Activated CD4-positive, alpha-beta T cell treated with anti-CD3 and anti-CD28 coated beads for 4 hours (primary cell): ENCODE measurements at regions not wholly inside any gene's neighbourhood (a gene's known extent, or its start where the extent isn't known, plus 50 kb on each side); places are given as distances from the start of the nearest gene placed in this dataset.

ENCODE experiments used
- DNase-seq, 2 donors: peaks; one replicate each; pipeline ENCODE4 v3.0.0-alpha.2; 2020

DNA sequence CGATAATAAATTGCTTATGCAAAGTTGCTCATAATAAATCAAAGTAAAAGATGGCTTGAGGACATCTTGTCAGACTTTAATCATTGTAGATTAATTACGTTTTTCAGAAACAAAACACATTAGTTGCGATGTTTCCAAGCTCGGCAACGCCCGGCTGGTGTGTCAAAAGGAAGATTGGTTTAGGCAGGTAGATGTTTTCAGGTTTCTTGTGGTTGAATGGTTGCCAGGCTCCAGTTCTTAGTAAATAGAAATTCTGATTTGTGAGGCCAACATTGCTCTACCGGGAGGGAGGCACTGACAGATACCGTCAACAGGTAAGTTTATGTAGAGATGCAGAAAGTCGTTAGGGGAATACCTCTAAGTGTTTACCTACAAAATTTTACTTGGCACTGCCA lies 280.3 kb downstream of the NPR3 start:
- no peak for DNase-seq

DNA sequence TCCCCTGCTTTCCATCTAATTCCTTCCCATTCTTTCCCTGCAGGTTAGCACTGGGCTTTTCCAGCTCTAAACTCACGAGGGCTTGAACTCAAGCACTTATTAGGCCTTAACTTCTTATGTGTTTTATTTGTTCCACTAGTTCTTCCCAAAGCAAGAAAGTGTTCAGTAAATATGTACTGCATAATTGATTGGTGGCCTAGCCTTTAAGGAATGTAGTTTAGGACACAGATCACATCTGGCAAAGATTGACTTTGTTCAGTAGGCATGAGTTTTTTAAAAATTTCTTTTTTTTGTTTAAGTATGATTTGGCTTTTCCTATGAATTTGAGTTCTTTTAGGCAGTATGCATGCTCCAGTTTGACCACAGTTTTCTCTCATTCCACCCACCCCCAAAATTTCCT lies 285.2 kb downstream of the NPR3 start:
- no peak for DNase-seq

DNA sequence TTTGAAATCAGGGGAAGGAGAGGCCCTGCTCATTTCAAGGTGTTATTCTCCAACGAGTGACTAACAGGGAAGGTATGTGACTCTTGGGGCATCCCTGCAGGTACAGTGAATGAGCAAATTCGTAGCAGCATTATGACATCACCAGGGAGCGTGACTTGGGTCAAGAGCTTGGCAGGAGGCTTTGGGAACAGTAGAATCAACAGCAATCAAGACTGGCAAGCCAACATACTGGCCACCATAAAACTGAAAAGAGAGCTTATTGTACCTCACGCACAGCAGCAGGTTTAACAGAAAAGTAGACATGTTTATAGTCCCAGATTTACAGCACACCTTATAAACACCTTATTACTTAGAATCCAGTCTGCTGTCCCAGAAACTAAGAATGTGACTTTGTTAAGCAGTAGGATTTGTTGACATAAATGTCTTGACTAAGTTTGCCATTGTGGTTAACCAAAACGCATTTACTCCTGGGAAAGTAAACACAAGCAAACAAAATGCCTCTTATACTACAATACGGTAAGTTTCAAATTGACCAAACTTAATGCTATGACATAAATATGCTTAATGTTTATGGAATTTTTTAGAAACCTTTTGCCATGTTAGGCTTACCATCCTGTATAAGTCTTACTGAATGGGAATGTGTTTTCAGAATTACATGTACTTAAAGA lies 297.8 kb downstream of the NPR3 start:
- DNase-seq: no peak

DNA sequence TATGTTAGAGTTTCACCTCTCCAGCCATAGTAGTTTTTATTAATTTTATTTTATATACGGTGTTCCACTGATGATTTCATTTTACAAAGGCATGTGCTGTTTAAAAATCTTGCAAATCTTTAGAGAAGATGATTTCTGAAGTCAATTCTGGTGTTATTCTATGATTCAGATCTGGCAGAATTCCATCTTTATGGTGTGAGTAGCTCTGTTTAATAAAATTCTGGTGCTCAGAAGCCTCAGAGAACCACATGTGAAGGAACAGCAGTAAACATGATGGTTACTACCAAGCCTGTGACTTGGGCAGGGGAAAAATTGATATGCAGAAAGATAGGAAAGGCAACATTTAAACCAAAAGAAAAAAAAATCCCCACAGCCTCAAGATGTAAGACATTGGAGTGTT lies 299.7 kb downstream of the NPR3 start:
- DNase-seq: no peak

DNA sequence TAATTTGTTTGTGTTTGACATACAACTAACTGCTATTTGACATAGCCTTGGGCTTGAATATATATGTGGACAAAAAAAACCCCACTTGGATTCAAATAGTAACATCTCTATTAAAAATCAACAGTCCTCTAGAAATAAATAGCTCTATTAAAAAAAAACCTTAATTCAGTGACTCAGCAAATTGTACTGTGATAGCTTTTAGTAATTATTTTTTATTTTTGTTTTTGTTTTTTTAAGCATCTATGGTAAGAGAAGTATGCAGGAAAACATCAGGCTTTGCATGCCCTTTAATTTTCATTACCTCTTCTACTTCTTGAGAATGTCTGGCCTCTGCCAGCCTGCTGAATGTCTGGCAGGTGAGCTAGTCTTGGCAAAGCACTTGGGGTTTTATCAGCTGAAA lies 300.7 kb downstream of the NPR3 start:
- no peak for DNase-seq

DNA sequence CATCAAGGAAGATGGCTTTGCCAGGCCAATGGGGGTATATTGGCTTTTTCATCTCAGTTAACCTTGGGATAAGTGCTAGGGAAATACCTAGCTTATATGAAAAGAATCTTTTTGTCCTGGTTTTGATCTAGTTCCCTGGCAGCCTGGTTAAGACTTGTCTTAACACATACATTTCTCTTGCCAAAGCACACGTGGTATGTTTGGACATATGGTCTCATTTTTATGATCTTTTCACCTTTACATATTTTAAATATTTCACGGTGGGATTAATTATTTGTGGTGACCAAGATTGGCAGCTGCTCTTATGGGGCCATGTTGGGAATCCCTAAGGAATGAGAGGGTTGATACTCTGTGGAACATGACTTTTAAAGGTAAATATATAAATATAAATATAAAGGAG lies 312.5 kb downstream of the NPR3 start:
- DNase-seq: no peak

DNA sequence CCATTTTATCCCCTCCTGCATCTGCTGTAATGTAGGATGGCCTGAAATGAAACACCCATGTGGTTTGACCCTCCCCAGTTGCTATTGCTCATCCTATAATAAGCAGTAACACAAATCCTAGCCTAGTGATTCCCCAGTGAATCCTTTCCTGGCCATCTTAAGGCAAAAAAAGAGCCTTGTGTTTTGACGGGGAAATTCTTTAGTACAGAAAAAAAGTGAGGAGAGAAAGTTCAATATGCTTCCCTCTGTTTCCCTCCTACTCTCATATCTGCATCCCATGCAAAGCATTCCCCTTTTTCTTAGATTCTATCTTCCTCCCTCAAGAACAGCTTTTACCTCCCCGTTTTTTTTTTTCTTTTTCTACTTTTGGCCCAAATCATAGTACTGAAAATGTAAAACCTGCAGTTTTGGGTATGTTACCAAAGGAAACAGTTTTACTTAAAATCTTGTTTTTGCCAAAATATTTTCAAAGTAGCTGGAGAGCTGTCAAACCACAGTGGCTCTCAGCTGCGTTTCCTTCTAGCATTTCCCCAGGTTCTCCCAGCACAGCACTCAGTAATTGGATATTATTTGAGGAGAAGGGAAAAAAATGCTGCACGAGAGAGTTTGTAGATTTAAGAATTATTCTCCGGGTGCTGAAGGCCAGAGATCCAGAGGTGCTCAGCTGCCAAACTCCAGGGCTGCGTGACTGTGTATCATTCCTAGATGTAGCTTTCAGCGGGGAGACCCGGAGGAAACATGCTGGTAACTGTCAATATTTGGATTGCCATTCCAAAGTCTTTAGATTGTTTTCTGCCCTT lies 321.4 kb downstream of the NPR3 start:
- no peak for DNase-seq

GRCh38 chr5:33033516-33033915 lies 322.4 kb downstream of the NPR3 start:
- DNase-seq: no peak

DNA sequence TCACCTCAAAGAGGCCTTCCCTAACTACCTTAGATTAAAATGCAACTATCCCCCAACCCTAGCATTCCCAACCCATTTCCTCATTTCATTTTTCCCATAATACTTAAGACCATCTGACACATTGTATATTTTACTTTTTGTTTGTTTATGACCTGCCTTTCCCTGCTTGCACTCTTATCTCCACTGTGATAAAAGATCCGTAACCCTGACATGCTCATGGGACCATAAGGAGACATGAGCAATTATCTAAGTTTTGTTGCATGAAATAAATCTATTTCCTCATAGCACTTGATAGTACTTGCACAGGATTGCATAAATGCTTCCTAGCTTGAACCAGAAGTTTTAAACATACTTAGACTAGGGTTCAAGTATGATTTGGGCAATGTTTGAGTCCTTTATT lies 323.7 kb downstream of the NPR3 start:
- DNase-seq: no peak

DNA sequence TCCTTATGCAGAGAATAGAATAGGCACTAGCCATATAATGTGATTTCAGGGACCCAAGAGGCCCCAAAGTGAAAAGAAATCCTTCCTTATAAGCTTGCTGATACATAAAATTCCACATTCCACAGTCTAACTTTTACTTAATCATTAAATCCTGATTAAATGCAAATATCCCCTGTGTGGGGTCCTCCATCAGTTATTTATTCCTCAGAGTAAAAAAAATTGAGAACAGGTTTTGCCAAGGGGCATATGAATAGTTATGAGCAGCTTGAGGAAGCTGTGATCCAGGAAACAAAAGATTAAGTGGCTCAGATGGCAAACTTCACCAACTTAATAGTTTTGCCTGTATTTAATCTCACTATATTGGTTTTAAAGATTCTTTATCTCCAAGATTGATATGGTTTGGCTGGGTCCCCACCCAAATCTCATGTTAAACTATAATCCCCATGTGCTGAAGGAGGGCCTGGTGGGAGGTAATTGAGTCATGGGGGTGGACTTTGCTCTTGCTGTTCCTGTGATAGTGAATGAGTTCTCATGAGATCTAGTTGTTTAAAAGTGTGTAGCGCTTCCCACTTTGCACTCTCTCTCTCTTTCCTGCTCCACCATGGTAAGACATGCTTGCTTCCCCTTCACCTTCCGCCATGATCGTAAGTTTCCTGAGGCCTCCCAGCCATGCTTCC lies 324.9 kb downstream of the NPR3 start:
- no peak for DNase-seq

DNA sequence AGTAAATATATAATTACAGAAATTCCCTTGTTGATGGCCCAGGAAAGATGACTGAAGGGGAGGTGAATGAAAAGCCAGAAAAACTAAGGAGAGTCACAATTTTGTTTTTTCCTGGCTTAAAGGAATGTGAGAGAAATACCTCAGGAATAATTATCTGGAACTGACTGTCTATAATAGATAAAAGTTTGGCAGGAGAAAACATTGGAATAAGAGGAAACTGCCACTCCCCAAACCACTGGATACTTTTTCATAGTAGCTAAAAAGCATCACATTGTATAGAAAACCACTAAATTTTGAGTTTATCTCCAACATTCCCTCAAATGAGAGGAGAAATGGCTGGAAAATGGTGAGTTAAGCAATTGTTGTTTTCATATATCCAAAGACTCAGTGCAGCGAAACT lies 326.0 kb downstream of the NPR3 start:
- DNase-seq: no peak

DNA sequence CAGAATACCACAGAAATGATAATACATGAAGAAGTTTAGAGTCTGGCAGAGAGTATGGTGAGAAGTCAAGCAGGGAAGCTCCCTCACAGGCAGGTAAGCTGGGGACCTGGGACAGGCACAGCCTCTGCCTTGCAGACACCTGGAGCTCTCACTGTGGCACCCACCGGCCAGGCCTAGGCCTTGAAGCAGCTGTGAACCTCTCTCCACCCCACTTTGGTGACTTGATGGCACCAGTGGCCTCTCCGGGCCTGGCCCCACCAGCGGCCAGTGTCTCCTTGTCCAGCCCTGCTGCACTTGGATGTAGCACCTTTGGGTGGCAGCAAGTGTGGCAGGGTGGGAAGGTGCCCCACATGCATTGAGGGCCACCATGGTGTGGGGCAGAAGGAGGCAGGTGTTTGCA lies 330.5 kb downstream of the NPR3 start:
- no peak for DNase-seq

DNA sequence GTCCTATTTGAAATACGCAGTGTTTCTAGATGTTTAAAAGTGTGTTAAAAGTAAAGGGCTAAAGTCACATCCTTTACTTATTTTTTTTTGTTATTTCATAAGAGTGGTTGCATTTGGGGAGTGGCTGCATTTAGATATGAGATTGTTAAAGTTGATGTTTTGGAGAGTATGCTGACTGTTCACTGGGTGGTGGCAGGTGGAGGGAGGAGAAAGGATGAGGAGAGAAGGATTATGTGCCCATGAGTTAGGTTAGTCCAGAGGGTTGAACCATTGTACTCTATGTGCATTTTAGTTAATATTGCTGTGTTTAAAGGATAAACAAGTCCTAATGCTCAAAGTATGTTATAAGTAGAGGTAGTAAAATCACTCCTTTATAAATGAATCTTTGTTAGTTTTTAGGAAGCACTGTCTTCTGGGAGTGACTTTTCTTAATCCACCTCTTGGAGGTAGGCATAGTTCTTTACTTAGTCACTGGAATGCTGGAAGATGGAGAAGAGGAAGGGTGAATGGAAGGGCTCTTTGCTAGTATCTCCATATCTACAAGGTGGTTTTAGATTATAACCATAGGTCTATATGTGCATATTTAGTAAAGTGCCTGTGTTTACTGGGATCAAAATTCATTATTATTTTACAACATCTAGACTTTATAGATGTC lies 332.3 kb downstream of the NPR3 start:
- DNase-seq: no peak

GRCh38 chr5:33046091-33046490 lies 335.0 kb downstream of the NPR3 start:
- DNase-seq: no peak

DNA sequence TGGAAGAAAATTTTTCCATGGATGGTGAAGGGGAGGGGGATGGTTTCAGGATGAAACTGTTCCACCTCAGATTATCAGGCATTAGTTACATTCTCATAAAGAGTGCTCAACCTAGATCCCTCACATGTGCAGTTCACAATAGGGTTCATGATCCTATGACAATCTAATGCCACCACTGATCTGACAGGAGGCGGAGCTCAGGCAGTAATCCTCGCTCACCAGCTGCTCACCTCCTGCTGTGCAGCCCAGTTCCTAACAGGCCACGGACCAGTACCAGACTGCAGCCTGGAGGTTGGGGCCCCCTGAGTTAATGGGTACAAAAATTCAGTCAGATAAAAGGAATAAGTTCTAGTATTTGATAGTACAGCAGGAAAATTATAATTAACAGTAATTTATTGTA lies 337.2 kb downstream of the NPR3 start:
- DNase-seq: no peak

DNA sequence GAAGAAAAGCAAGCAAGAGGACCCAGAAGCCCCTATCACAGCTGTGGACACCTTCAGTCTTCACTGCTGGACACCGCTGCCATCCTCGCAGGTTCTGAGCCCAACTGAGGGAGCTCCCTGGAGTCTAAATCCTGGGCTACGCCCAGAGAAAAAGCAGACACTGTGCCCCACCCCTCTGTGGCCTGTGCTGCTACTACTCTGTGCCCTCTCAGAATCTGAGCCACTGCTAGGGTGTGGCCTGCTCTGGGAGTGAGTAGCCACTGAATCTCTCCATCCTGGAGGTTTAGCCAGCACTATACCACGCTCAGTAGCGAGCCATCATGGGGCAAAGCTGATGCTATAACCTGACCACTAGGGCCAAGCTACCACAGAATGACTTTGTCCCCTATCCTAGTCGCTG lies 338.2 kb downstream of the NPR3 start:
- DNase-seq: no peak

GRCh38 chr5:33049842-33050241 lies 338.7 kb downstream of the NPR3 start:
- no peak for DNase-seq

DNA sequence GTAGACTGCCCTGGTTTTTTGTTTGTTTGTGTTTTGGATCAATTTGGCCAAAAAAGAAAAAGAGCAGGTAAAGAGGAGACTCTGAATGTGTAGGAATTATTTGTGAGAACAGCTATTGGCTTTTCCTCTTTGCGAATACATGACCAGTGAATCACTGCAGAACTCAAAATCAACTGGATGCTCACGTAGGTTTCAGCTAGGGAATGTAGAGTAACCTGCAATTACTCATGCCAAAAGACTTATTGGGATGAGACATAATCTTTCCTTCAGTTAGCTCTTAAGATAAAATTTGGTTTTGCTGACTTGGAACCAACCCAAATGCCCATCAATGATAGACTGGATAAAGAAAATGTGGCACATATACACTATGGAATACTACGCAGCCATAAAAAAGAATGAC lies 348.0 kb downstream of the NPR3 start:
- DNase-seq: no peak

DNA sequence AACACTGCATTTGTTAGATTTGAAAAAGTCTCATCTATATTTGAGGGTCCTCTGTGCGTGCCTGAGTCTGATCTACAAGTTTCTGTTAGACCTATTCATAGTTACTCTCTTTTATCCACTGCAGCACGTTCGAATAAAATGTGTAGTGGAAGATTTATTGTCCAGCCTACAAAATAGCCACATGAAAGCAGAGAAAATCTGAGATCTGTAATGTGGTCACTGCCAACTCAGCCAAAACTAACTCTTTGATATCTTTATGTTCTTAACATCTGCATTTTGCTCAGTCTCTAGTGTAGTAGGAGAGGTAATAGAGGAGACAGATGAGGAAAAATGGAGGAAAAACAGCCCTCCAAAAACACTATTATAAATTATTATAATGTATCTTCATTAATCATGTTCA lies 354.0 kb downstream of the NPR3 start:
- DNase-seq: no peak

DNA sequence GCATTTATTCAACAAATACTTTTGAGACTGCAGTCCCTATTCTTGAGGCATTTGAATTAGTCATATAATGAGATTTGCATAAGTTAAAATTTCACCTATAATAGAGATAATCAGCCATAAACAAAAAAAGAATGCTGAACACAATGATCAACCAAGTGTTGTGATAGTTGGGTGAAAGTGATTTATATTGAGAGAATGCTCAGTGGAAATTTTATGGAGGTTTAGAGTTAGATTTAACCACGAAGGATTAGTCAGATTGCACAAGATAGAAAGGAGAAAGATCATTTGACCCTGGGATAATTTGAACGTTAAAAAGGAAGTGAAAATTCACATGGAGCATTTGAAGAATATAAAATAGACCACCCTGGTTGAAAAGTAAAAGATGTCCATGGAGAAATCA lies 356.2 kb downstream of the NPR3 start:
- no peak for DNase-seq

DNA sequence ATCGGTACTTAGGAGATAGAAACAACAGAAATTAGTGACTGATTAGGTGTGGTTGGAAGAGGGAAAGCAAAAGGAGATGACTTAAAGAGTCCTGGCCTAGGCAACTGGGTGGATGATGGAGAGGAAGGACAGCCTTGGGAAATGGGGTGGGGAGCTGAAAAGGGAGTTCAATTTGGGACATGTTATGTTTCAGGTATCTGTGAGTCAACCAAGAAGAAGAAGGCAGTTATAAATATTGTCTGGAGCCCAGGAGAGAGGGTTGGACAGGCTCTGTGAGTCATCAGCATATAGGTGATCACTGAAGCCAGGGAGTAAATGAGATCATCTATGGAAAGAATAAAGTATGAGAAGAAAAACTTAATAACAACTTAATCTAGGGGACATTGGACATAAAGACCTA lies 357.7 kb downstream of the NPR3 start:
- no peak for DNase-seq

- DNase-seq: no peak
These were observed 361.2 kb downstream of the NPR3 start for GRCh38 chr5:33072296-33072695.

- DNase-seq: no peak
These were observed 361.6 kb downstream of the NPR3 start for GRCh38 chr5:33072726-33073125.

DNA sequence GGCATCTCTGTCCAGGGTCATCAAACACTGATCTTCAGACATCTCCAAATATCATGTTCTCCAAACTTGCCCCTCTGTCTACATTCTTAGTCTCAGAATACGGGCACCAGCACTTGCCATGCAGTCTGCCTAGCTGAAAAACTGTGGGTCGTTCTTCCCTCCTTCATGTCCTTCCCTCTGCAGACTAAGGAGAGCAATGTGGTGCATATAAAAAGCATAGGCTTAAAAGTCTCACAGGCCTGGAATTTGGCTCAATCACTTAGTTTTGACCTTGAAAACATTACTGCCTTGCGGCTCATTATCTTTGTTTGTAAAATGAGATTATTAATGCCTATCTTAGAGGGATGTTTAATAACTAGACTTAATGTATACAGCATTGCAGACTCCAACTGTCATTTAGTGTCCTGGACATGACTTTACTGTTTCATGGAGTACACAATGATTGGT lies 362.8 kb downstream of the NPR3 start:
- no peak for DNase-seq
